Hematopoietic multipotent progenitor cell treated with erythropoietin and hydrocortisone succinate and interleukin-3 and kit ligand, for 6 days (in vitro differentiated cells): ENCODE measurements at regions not wholly inside any gene's neighbourhood (a gene's known extent, or its start where the extent isn't known, plus 50 kb on each side); places are given as distances from the start of the nearest gene placed in this dataset.

Experiments
- DNase-seq: peaks from one replicate; pipeline ENCODE4 v3.0.0-alpha.2; 2015

- peak; percentile 94 for DNase-seq
Measured at GRCh38 chr6:7468382-7469081, 72.9 kb upstream of the DSP start.

- DNase-seq = no peak
Measured at GRCh38 chr6:7469696-7470095, 71.8 kb upstream of the DSP start.

GRCh38 chr6:7471171-7471570, 70.3 kb upstream of the DSP start:
- DNase-seq = no peak

GRCh38 chr6:7473805-7474719, 67.4 kb upstream of the DSP start:
- DNase-seq = peak; percentile 36

GRCh38 chr6:7475081-7475480, 66.4 kb upstream of the DSP start:
- DNase-seq = no peak

GRCh38 chr6:7479801-7480266, 61.6 kb upstream of the DSP start:
- DNase-seq = peak; percentile 46

GRCh38 chr6:7484666-7485065, 56.8 kb upstream of the DSP start:
- DNase-seq = no peak

GRCh38 chr6:7486951-7487350, 54.5 kb upstream of the DSP start:
- no peak for DNase-seq

GRCh38 chr6:7488494-7488893, 53.0 kb upstream of the DSP start:
- no peak for DNase-seq

GRCh38 chr6:7489376-7489775, 52.1 kb upstream of the DSP start:
- no peak for DNase-seq
